GM18868 (cell line): ENCODE measurements at regions not wholly inside any gene's neighbourhood (a gene's known extent, or its start where the extent isn't known, plus 50 kb on each side); places are given as distances from the start of the nearest gene placed in this dataset.

ENCODE experiments used
- ATAC-seq: cut with Tn5 transposase; IDR thresholded peaks from one replicate; pipeline ENCODE4 v1.9.1; 2021; ENCODE audit warnings: mild to moderate bottlenecking, moderate library complexity; ENCODE audit not compliant: unreplicated experiment

- peak; percentile 77 for ATAC-seq
Measured at GRCh38 chr3:194003114-194004057, 132.6 kb upstream of the HES1 start.

DNA sequence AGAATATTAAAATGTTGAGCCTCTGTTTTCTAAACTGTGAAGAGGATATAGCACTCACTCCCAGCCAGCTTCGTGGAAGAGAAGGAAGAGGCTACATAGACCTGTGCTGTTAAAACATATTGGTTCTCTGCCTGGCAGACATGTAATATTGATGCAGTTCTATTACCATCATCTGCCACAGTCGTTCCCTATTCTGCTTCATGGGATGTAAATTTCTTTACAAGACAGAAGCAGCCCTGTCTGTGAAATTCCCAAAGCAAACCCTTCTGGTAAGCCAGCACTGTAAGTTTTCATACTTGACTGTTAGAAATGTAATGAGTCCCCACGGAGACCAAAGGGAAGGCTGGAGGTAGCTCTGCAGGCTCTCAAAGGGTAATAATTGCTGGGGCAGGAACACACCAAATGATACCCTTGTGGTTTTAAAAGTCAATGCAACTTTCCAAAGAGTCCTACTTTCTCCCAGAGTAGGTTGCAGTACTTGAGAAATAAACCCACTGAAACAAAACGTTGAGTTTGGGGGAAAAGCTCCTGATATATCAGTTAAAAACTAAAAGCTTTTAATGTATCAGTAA is 129.9 kb upstream of the HES1 start:
- no peak for ATAC-seq

- ATAC-seq: no peak
Measured at GRCh38 chr3:194007592-194008337, 128.2 kb upstream of the HES1 start.

GRCh38 chr3:194009019-194009418 is 126.9 kb upstream of the HES1 start:
- no peak for ATAC-seq

GRCh38 chr3:194009892-194010533 is 125.9 kb upstream of the HES1 start:
- ATAC-seq: no peak

- ATAC-seq: no peak
Measured at GRCh38 chr3:194011807-194012206, 124.1 kb upstream of the HES1 start.

- no peak for ATAC-seq
Measured at GRCh38 chr3:194013928-194014327, 122.0 kb upstream of the HES1 start.

- ATAC-seq: no peak
Measured at GRCh38 chr3:194014756-194015155, 121.2 kb upstream of the HES1 start.

- no peak for ATAC-seq
Measured at GRCh38 chr3:194019398-194020165, 116.4 kb upstream of the HES1 start.

DNA sequence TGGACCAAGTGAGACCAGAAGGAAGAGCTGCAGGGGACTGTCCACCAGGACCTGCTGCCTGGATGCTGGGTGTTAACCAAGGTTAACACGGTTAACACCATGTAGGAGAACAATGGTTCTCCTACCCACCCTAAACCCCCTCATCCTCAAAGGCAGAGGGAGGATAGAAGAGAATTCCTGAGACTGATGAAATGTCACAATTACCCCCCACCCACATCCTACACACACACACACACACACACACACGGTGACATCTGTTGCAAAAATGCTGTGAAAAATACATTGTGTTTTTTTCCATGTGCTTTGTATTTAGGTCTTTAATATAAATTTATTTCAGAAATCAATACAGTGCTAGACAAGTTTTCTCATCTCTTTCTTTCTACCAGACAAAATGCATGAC is 113.9 kb upstream of the HES1 start:
- ATAC-seq: no peak

- no peak for ATAC-seq
Measured at GRCh38 chr3:194022816-194023215, 113.1 kb upstream of the HES1 start.

GRCh38 chr3:194023501-194024280 is 112.3 kb upstream of the HES1 start:
- no peak for ATAC-seq

GRCh38 chr3:194025119-194025518 is 110.8 kb upstream of the HES1 start:
- ATAC-seq: no peak

- ATAC-seq: no peak
Measured at GRCh38 chr3:194025951-194026350, 110.0 kb upstream of the HES1 start.

GRCh38 chr3:194028434-194029004 is 107.4 kb upstream of the HES1 start:
- ATAC-seq: no peak

- ATAC-seq: no peak
Measured at GRCh38 chr3:194029846-194030245, 106.1 kb upstream of the HES1 start.

GRCh38 chr3:194030372-194030771 is 105.6 kb upstream of the HES1 start:
- no peak for ATAC-seq

- no peak for ATAC-seq
Measured at GRCh38 chr3:194031349-194031748, 104.6 kb upstream of the HES1 start.

GRCh38 chr3:194031867-194032635 is 103.9 kb upstream of the HES1 start:
- no peak for ATAC-seq
